ENCODE measurements at regions not wholly inside any gene's neighbourhood (a gene's known extent, or its start where the extent isn't known, plus 50 kb on each side); places are given as distances from the start of the nearest gene placed in this dataset.
A peak's percentile ranks its signal among the peaks of the same experiment; 100 is the strongest.

DNA sequence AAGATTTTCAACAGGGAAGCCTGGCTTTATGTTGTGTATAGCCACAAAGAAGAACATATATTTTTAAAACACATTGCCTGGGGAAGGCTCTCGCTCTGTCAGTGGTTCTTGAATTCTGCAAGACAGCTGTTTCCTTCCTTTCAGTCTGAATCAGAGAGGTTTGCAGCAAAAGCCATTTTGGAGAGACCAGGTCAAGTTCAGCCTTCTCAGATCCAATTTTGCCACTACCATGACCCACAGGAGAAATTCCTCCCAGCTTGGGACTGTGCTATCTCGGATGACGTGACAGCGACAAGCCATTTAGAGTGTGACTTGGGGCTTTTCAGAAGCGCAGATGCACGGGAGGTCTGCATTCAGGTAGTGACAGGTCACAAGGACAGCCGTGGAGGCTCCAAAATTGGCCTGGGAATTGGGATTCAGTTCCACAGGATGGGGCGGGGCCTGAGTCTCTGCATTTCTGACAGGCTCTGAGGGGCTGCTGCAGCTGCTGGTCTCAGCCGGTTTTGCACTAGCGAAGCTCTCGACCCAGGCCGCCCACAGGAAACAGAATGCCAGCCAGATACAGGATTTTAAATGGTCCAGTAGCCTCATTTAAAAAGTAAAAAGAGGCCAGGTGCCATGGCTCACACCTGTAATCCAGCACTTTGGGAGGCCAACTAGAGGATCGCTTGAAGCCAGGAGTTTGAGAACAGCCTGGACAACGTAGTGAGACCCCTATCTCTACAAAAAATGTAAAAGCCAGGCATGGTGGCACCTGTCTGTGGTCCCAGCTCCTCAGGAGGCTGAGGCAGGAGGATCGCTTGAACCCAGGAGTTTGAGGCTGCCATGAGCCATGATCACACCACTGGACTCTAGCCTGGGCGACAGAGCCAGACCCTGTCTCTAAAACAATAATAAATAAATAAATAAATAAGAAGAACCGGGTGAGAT lies 196.6 kb upstream of the CIBAR2 start:
- Mint-ChIP-seq H3K9me3 (no peaks in the 10 kb centered on the region), H3K27me3 (ENCODE audit: low read depth, poor library complexity) (peaks cover 44% of the 10 kb centered on the region), H3K4me3 (no peak overlapping the region), H3K36me3 (ENCODE audit: low read depth) (no peaks in the 10 kb centered on the region), H3K27ac (no peak overlapping the region), H3K4me1 (peaks cover 56% of the 10 kb centered on the region)
- DNase-seq: no peak
- TF ChIP-seq, protein P1, sequence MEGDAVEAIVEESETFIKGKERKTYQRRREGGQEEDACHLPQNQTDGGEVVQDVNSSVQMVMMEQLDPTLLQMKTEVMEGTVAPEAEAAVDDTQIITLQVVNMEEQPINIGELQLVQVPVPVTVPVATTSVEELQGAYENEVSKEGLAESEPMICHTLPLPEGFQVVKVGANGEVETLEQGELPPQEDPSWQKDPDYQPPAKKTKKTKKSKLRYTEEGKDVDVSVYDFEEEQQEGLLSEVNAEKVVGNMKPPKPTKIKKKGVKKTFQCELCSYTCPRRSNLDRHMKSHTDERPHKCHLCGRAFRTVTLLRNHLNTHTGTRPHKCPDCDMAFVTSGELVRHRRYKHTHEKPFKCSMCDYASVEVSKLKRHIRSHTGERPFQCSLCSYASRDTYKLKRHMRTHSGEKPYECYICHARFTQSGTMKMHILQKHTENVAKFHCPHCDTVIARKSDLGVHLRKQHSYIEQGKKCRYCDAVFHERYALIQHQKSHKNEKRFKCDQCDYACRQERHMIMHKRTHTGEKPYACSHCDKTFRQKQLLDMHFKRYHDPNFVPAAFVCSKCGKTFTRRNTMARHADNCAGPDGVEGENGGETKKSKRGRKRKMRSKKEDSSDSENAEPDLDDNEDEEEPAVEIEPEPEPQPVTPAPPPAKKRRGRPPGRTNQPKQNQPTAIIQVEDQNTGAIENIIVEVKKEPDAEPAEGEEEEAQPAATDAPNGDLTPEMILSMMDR (IDR thresholded peaks at IDR 0.05): no peak

DNA sequence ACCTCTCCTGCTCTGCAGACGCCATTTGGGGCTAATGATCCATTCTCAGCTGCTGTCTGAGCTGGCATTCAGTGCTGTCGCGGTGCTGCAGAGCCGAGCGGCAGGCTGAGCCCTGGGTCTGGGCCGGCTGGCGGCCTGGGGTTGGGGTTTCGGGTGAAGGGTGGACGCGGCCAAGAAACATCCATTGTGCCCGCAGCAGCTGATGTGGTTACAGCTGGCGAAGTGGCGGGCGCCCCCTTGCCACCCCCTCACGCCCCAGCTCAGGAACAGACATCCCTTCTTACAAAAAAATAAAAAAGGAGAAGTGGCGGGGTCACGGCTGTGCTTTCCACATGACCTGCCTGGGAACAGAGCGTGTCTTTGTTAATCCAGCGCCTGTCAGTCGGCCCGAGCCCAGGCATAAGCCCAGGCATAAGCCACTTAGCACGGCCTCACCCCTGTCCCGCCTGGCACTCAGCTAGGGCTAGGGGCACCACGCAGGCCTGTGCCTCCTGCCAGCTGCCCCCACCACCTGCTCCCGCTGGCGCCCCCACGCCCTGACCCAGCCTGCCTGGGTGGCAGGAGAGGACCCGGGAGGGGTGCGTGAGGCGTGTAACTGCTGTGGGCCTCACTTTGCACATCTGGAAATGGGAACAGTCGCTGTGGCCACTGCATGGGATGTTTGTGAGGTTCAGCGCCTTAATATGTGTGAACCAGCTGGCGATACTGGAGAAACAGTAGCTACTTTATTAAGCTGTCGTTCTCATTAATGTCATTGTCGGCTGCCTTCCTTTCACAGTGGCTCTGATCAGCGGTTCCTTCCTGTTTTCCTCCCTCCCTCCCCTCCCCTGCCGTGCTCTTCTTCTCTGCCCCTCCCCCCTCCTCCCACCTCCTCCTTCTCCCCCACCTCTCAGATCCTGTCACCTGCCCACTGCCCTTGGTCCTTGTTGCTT lies 197.7 kb upstream of the CIBAR2 start:
- no peaks in the 10 kb centered on the region for H3K36me3 Mint-ChIP-seq (ENCODE audit: low read depth)
- TF ChIP-seq, protein P1 (IDR thresholded peaks at IDR 0.05): no peak
- DNase-seq: peak; percentile 48
- H3K27me3 Mint-ChIP-seq (ENCODE audit: low read depth, poor library complexity): peaks cover 44% of the 10 kb centered on the region
- no peak overlapping the region for H3K27ac Mint-ChIP-seq
- H3K4me1 Mint-ChIP-seq: peaks cover 67% of the 10 kb centered on the region
- no peaks in the 10 kb centered on the region for H3K9me3 Mint-ChIP-seq
- no peak overlapping the region for H3K4me3 Mint-ChIP-seq

DNA sequence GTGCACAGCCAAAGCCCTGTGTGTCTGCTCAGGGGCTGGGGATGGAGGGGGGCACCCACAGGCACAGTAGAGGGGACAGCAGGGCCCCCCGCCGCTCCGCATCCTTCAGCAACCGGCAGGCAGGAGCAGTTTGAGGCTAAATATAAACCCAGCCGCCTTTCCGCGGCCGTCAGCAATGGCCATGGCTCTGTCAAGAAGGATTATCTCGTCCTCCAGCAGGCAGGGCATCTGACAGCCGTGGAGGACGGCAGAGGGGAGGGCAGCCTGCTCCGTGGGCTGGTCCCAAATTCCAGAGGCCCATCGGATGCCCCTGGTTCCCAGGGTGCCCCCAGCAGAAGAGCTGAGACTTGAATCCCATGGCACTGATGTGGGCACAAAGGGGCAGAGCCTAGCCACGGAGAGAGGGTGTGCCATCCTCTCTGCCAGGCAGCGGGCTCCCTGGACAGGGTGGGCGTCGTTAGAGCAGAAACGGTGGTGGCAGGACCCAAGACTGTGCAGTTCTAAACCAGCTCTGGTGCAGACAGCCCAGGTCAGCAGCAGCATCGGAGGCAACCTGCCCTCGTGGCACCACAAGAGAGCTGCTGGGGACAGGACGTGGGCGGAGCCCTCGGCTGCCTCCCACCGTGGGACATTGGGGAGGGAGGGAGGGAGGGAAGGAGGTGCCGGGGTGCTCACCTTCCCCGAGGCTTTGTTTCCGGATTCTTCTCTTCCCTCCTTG lies 198.8 kb upstream of the CIBAR2 start:
- no peaks in the 10 kb centered on the region for H3K36me3 Mint-ChIP-seq (ENCODE audit: low read depth)
- H3K4me3 Mint-ChIP-seq: no peak overlapping the region
- TF ChIP-seq, protein P1 (IDR thresholded peaks at IDR 0.05): no peak
- H3K9me3 Mint-ChIP-seq: no peaks in the 10 kb centered on the region
- H3K27me3 Mint-ChIP-seq (ENCODE audit: low read depth, poor library complexity): peaks cover 43% of the 10 kb centered on the region
- DNase-seq: no peak
- H3K4me1 Mint-ChIP-seq: peaks cover 76% of the 10 kb centered on the region
- no peak overlapping the region for H3K27ac Mint-ChIP-seq

DNA sequence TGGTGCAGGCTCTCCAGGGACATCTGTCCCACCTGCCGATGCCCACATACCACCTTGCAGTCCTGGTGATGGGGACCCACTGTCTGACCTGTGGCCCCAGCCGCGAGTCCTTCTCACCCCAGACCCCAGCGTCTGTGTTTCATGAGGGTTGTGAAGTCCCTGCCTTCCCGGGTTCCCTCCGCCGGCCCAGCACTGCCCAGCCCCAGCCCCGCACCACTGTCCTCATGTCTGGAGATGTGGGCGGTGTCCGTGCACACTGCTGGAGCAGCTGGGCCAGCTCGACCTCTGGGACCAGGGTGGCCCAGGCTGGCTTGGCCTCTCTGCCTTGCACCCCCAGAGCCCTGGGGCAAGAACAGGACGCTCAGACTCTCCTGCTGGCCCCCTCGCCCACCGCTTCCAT lies 199.5 kb upstream of the CIBAR2 start:
- H3K36me3 Mint-ChIP-seq (ENCODE audit: low read depth): no peaks in the 10 kb centered on the region
- H3K27me3 Mint-ChIP-seq (ENCODE audit: low read depth, poor library complexity): peaks cover 37% of the 10 kb centered on the region

DNA sequence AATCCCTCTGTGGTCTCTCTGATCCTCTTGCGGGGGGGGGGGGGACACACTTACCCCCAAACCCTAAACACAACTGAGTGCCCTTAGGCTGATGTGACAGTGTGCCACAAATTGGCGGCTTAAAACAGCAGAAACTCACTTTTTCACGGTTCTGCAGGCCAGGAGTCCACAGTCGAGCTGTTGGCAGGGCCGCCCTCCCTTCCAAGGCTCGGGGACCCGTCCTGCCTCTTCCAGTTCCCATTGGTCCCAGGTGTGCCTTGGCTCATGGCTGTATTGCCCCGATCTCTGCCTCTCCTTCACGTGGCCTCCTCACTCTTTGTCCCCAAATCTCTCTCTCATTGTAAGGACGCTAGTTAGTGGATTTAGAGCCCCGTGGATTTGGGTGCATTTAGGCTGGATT lies 199.9 kb upstream of the CIBAR2 start:
- peaks cover 75% of the 10 kb centered on the region for H3K4me1 Mint-ChIP-seq
- H3K36me3 Mint-ChIP-seq (ENCODE audit: low read depth): no peaks in the 10 kb centered on the region
- H3K27me3 Mint-ChIP-seq (ENCODE audit: low read depth, poor library complexity): peaks cover 37% of the 10 kb centered on the region
- H3K4me3 Mint-ChIP-seq: peak overlapping the region; percentile 52
- DNase-seq: no peak
- H3K27ac Mint-ChIP-seq: no peak overlapping the region
- H3K9me3 Mint-ChIP-seq: no peaks in the 10 kb centered on the region
- TF ChIP-seq, protein P1 (IDR thresholded peaks at IDR 0.05): no peak

More for the DNA sequence above, 199.5 kb upstream of the CIBAR2 start:
- Mint-ChIP-seq H3K4me3 (no peak overlapping the region), H3K27ac (no peak overlapping the region), H3K4me1 (peaks cover 77% of the 10 kb centered on the region), H3K9me3 (no peaks in the 10 kb centered on the region)
- TF ChIP-seq, protein P1 (IDR thresholded peaks at IDR 0.05): no peak
- no peak for DNase-seq

All from nephron progenitor cell (in vitro differentiated cells).